Midbrain (tissue), 1 donor: ENCODE measurements at regions not wholly inside any gene's neighbourhood (a gene's known extent, or its start where the extent isn't known, plus 50 kb on each side); places are given as distances from the start of the nearest gene placed in this dataset.
"Not testable (repeated sequence)": the region's sequence is repeated elsewhere in the genome, so short reads cannot be mapped to it uniquely, and the experiment has no call there.

Source experiments
- DNase-seq: peaks from one replicate; lab custom pipeline; 2025; lab: John Stamatoyannopoulos, UW

- no peak for DNase-seq
These were observed 77.8 kb downstream of the TEX36 start for GRCh38 chr10:125605167-125605566.

GRCh38 chr10:125602825-125603224, 80.1 kb downstream of the TEX36 start:
- no peak for DNase-seq

GRCh38 chr10:125599194-125599593, 83.8 kb downstream of the TEX36 start:
- no peak for DNase-seq

GRCh38 chr10:125595911-125596310, 87.1 kb downstream of the TEX36 start:
- no peak for DNase-seq

GRCh38 chr10:125593644-125594043, 89.3 kb downstream of the TEX36 start:
- DNase-seq = no peak

GRCh38 chr10:125592897-125593296, 90.1 kb downstream of the TEX36 start:
- DNase-seq = no peak

- DNase-seq = no peak
These were observed 91.1 kb downstream of the TEX36 start for GRCh38 chr10:125591886-125592285.

GRCh38 chr10:125588738-125589137, 94.2 kb downstream of the TEX36 start:
- DNase-seq = not testable (repeated sequence)

- DNase-seq = no peak
These were observed 98.0 kb downstream of the TEX36 start for GRCh38 chr10:125584954-125585353.

GRCh38 chr10:125578658-125579315, 104.2 kb downstream of the TEX36 start:
- no peak for DNase-seq

GRCh38 chr10:125575843-125576242, 107.1 kb downstream of the TEX36 start:
- DNase-seq = no peak

GRCh38 chr10:125568156-125568555, 114.8 kb downstream of the TEX36 start:
- DNase-seq = no peak

GRCh38 chr10:125567529-125567928, 115.4 kb downstream of the TEX36 start:
- no peak for DNase-seq

- DNase-seq = no peak
These were observed 117.9 kb downstream of the TEX36 start for GRCh38 chr10:125565046-125565445.

- DNase-seq = no peak
These were observed 118.4 kb downstream of the TEX36 start for GRCh38 chr10:125564570-125564969.

- DNase-seq = no peak
These were observed 120.2 kb downstream of the TEX36 start for GRCh38 chr10:125562737-125563136.

- no peak for DNase-seq
These were observed 122.0 kb downstream of the TEX36 start for GRCh38 chr10:125560947-125561346.

- no peak for DNase-seq
These were observed 123.8 kb downstream of the TEX36 start for GRCh38 chr10:125559210-125559609.

- DNase-seq = no peak
These were observed 125.0 kb downstream of the TEX36 start for GRCh38 chr10:125557801-125558505.

- DNase-seq = no peak
These were observed 125.7 kb downstream of the TEX36 start for GRCh38 chr10:125557311-125557710.

GRCh38 chr10:125556882-125557281, 126.1 kb downstream of the TEX36 start:
- DNase-seq = no peak

GRCh38 chr10:125555743-125556142, 127.2 kb downstream of the TEX36 start:
- no peak for DNase-seq

- no peak for DNase-seq
These were observed 127.7 kb downstream of the TEX36 start for GRCh38 chr10:125555267-125555666.

GRCh38 chr10:125554753-125555152, 128.2 kb downstream of the TEX36 start:
- DNase-seq = no peak
